H54 (cell line): ENCODE measurements at regions not wholly inside any gene's neighbourhood (a gene's known extent, or its start where the extent isn't known, plus 50 kb on each side); places are given as distances from the start of the nearest gene placed in this dataset.

Experiments
- DNase-seq: peaks from one replicate; pipeline ENCODE4 v3.0.0; 2011; ENCODE audit warnings: low spot score, mixed read lengths; ENCODE audit not compliant: insufficient read length
- FAIRE-seq: peaks from 3 replicates; lab custom pipeline; 2011; peaks lifted over from hg19 to GRCh38; lab: Jason Lieb, UNC
- POLR2A ChIP-seq: IDR thresholded peaks from 2 replicates; pipeline ENCODE4 v1.6.1; 2011; ENCODE audit warnings: low read depth, mild to moderate bottlenecking, low read length

GRCh38 chr12:45536284-45536683 lies 193.2 kb upstream of the ARID2 start:
- no peak for FAIRE-seq
- no peak for DNase-seq
- TF ChIP-seq POLR2A, result no peak

- DNase-seq, result no peak
- FAIRE-seq, result peak; percentile 38
- TF ChIP-seq POLR2A, result no peak
Observed at GRCh38 chr12:45540661-45541341, 188.7 kb upstream of the ARID2 start.

- DNase-seq (peak; percentile 46), FAIRE-seq (peak; percentile 90)
- TF ChIP-seq POLR2A, result no peak
Observed at GRCh38 chr12:45543887-45544286, 185.6 kb upstream of the ARID2 start.

- no peak for FAIRE-seq
- no peak for DNase-seq
- TF ChIP-seq POLR2A, result no peak
Observed at GRCh38 chr12:45546545-45546944, 183.0 kb upstream of the ARID2 start.

GRCh38 chr12:45547132-45547531 lies 182.4 kb upstream of the ARID2 start:
- no peak for FAIRE-seq
- DNase-seq, result no peak
- no peak for TF ChIP-seq POLR2A

- TF ChIP-seq POLR2A, result no peak
- DNase-seq (no peak), FAIRE-seq (peak; percentile 41)
Observed at GRCh38 chr12:45547822-45548221, 181.7 kb upstream of the ARID2 start.

- no peak for FAIRE-seq
Observed at GRCh38 chr12:45548426-45548825, 181.1 kb upstream of the ARID2 start.

GRCh38 chr12:45549337-45549902 lies 180.1 kb upstream of the ARID2 start:
- no peak for TF ChIP-seq POLR2A
- FAIRE-seq, result no peak
- DNase-seq, result no peak

More at GRCh38 chr12:45548426-45548825, 181.1 kb upstream of the ARID2 start:
- no peak for TF ChIP-seq POLR2A
- DNase-seq, result no peak

- no peak for TF ChIP-seq POLR2A
- FAIRE-seq (no peak), DNase-seq (no peak)
Observed at GRCh38 chr12:45553204-45553603, 176.3 kb upstream of the ARID2 start.

GRCh38 chr12:45557016-45557415 lies 172.5 kb upstream of the ARID2 start:
- FAIRE-seq, result no peak
- TF ChIP-seq POLR2A, result no peak
- DNase-seq, result no peak

- DNase-seq, result no peak
- TF ChIP-seq POLR2A, result no peak
- no peak for FAIRE-seq
Observed at GRCh38 chr12:45558353-45558752, 171.2 kb upstream of the ARID2 start.

- FAIRE-seq (no peak), DNase-seq (no peak)
- TF ChIP-seq POLR2A, result no peak
Observed at GRCh38 chr12:45559537-45559936, 170.0 kb upstream of the ARID2 start.

- FAIRE-seq, result no peak
- DNase-seq, result no peak
- no peak for TF ChIP-seq POLR2A
Observed at GRCh38 chr12:45560689-45561088, 168.8 kb upstream of the ARID2 start.

- FAIRE-seq (no peak), DNase-seq (no peak)
- TF ChIP-seq POLR2A, result no peak
Observed at GRCh38 chr12:45561488-45561887, 168.0 kb upstream of the ARID2 start.

GRCh38 chr12:45565590-45565989 lies 163.9 kb upstream of the ARID2 start:
- TF ChIP-seq POLR2A, result no peak
- DNase-seq, result no peak
- FAIRE-seq, result no peak
